Tibial artery (tissue), 4 donors: ENCODE measurements at regions not wholly inside any gene's neighbourhood (a gene's known extent, or its start where the extent isn't known, plus 50 kb on each side); places are given as distances from the start of the nearest gene placed in this dataset.

Experiments
- DNase-seq, 2 donors: peaks; one replicate each; pipeline ENCODE4 v3.0.0-alpha.2; 2019
- H3K27ac ChIP-seq, 2 donors: fragments of 200-600 bp; sonication (generic) in 1 of 2; 1 replicate in 1 of 2; 2 replicates in 1 of 2; pipeline ENCODE4 v1.5.1; 2018 to 2019; ENCODE audit warnings: mild to moderate bottlenecking in 1 of 2
- H3K27me3 ChIP-seq, 2 donors: fragments of 200-600 bp; sonication (generic) in 1 of 2; one replicate each; pipeline versions ENCODE4 v1.5.1 to v1.6.0; 2016 to 2019
- H3K36me3 ChIP-seq, 3 donors: fragments of 200-600 bp; sonication (generic) in 2 of 3; one replicate each; pipeline ENCODE4 v1.5.1; 2016 to 2019; ENCODE audit warnings: mild to moderate bottlenecking in 2 of 3
- H3K4me1 ChIP-seq, 4 donors: fragments of 200-600 bp; sonication (generic) in 2 of 4; 1 replicate in 3 of 4; 2 replicates in 1 of 4; pipeline ENCODE4 v1.5.1; 2016 to 2019
- H3K4me3 ChIP-seq, 2 donors: fragments of 200-600 bp; sonication (generic) in 1 of 2; 1 replicate in 1 of 2; 2 replicates in 1 of 2; pipeline ENCODE4 v1.5.1; 2018 to 2019; ENCODE audit warnings: mild to moderate bottlenecking in 2 of 2
- H3K9me3 ChIP-seq, 3 donors: fragments of 200-600 bp; sonication (generic) in 1 of 3; one replicate each; pipeline ENCODE4 v1.5.1; 2016 to 2019
- intact Hi-C: fragments of 100-400 bp; cut with DNase I; formaldehyde crosslinking; loops from one replicate; pipeline ENCODE4 v1.15.0; 2023; ENCODE audit warnings: low total_unique reads
- TF ChIP-seq, protein P1 (sequence below), 2 experiments: fragments of 200-600 bp in 1 of 2; fragments of 450-650 bp in 1 of 2; IDR thresholded peaks; one replicate each; pipeline ENCODE4 v1.5.1; 2017 to 2019; ENCODE audit warnings: antibody characterized with exemption in 2 of 2, mild to moderate bottlenecking in 1 of 2, moderate library complexity in 1 of 2

DNA sequence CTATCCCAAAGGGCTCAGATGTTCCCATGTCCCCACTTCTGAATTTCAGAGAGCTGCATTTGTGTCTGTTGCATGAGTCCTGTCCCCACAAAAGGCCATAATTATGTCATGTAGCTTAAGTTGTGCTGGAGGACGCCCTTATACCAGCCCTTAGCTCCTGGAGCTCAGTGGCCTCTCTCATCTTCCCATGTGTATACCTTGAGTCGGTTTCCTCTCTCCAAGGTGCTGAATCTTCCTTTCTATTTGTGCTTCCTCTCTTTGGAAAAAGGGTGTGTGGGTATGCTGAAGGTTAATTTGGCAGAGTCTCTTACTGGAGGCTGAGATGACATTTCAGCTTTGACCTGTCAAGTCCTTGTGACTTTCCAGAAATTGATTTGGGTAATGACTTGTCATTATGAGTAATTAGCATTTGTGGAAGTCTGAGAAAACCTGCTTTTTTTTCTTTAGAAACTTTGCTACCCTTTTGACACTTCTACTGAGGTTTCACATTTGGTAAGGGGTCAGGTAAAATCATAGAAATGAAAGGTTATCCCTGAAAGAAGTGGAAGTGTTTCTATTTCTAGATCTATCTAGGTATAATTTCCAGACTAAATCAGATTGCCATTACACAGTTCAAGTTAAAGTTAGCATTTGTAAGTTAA is 185.4 kb downstream of the ABCC12 start:
- H3K4me1 ChIP-seq = no peaks in the 10 kb centered on the region
- H3K36me3 ChIP-seq = no peaks in the 10 kb centered on the region
- TF ChIP-seq, protein P1, sequence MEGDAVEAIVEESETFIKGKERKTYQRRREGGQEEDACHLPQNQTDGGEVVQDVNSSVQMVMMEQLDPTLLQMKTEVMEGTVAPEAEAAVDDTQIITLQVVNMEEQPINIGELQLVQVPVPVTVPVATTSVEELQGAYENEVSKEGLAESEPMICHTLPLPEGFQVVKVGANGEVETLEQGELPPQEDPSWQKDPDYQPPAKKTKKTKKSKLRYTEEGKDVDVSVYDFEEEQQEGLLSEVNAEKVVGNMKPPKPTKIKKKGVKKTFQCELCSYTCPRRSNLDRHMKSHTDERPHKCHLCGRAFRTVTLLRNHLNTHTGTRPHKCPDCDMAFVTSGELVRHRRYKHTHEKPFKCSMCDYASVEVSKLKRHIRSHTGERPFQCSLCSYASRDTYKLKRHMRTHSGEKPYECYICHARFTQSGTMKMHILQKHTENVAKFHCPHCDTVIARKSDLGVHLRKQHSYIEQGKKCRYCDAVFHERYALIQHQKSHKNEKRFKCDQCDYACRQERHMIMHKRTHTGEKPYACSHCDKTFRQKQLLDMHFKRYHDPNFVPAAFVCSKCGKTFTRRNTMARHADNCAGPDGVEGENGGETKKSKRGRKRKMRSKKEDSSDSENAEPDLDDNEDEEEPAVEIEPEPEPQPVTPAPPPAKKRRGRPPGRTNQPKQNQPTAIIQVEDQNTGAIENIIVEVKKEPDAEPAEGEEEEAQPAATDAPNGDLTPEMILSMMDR (IDR thresholded peaks at IDR 0.05) = no peak
- H3K27ac ChIP-seq = no peak overlapping the region
- no peak overlapping the region for H3K4me3 ChIP-seq
- intact Hi-C loops = no loop called here
- H3K27me3 ChIP-seq = peaks cover 0 to 3% of the 10 kb centered on the region in 2 donors
- DNase-seq = no peak
- H3K9me3 ChIP-seq = no peaks in the 10 kb centered on the region

DNA sequence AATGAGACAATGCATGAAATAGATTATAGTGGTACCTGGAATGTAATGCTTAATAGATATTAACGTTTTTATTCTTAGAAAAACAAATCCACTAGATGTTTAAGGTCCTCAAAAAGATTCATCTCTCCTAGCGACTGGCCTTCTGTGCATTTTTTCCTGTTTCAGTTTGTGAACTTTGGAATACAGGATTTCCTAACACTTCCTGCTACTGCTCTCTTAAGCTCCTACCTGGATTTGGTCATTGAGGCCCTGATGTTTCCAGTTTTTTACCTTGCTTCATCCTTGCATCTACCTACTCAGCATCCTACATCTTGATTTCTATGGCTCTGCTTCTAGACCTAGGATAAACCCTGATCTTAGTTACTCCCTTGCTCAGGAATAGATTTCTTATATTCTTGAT is 188.4 kb downstream of the ABCC12 start:
- DNase-seq = no peak
- Histone ChIP-seq H3K4me1 (no peaks in the 10 kb centered on the region), H3K27me3 (no peaks in the 10 kb centered on the region), H3K36me3 (no peaks in the 10 kb centered on the region), H3K9me3 (no peaks in the 10 kb centered on the region), H3K27ac (no peak overlapping the region), H3K4me3 (no peak overlapping the region)
- intact Hi-C loops = no loop called here
- TF ChIP-seq, protein P1 (IDR thresholded peaks at IDR 0.05) = no peak

DNA sequence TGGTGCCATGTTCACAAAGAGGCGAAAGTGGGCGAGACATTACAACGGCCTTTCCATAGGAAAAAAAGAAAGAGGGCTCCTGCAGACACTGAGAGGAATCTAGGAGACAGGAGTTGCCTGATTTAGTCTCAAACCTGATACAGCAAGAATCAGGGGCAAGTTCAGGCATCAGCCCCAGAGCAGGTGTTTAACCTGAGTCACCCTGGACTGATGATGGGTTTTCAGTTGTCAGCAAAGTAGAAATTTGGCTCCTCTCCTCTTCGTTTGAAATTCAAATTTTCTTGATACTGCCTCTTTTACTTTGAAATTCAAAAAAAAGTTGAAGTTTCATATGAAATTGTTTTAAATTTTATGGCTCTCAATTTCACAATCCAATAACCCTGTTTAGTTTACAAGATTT is 189.5 kb downstream of the ABCC12 start:
- no peaks in the 10 kb centered on the region for H3K27me3 ChIP-seq
- intact Hi-C loops = no loop called here
- no peaks in the 10 kb centered on the region for H3K36me3 ChIP-seq
- TF ChIP-seq, protein P1 (IDR thresholded peaks at IDR 0.05) = no peak
- H3K27ac ChIP-seq = no peak overlapping the region
- H3K9me3 ChIP-seq = no peaks in the 10 kb centered on the region
- H3K4me3 ChIP-seq = no peak overlapping the region
- no peaks in the 10 kb centered on the region for H3K4me1 ChIP-seq
- DNase-seq = no peak

DNA sequence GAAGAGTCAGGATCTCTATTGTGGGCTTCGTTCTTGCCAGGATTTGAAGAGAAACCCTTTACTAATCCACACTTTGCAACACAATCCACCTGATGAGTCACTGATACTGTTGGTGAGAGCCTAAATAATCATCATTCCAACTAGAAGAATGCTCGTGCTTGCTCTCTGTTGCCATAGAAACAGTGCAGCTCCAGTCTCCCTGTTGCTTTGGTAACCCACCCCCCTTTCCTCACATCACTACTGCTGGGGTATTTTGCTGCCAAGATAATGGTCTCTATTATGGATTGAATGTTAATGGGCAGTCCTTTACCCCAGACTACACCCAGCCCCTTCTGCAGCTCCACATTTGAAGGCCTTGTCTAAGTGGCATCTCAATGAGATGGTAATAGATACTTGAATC is 190.4 kb downstream of the ABCC12 start:
- no peak overlapping the region for H3K27ac ChIP-seq
- H3K4me3 ChIP-seq = no peak overlapping the region
- H3K36me3 ChIP-seq = no peaks in the 10 kb centered on the region
- H3K27me3 ChIP-seq = no peaks in the 10 kb centered on the region
- no peaks in the 10 kb centered on the region for H3K9me3 ChIP-seq
- no peak for DNase-seq
- no peaks in the 10 kb centered on the region for H3K4me1 ChIP-seq
- TF ChIP-seq, protein P1 (IDR thresholded peaks at IDR 0.05) = no peak
- intact Hi-C loops = no loop called here

DNA sequence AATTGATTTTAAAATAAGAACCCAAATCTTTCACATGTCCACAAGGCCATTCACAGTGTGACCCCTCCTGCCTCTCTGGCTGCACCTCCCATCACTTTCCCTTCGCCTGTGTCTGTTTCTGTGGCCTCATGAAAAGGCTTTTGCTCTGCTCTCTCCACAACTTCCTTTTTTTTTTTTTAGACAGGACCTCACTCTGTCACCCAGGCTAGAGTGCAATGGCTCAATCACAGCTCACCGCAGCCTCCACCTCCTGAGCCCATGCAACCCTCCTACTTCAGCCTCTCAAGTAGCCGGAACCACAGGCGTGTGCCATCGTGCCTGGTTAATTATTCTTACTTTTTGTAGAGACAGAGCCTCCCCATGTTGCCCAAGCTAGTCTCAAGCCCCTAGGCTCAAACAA is 197.1 kb downstream of the ABCC12 start:
- H3K9me3 ChIP-seq = no peaks in the 10 kb centered on the region
- H3K27me3 ChIP-seq = no peaks in the 10 kb centered on the region
- H3K4me1 ChIP-seq = no peaks in the 10 kb centered on the region
- intact Hi-C loops = no loop called here
- H3K4me3 ChIP-seq = no peak overlapping the region
- no peaks in the 10 kb centered on the region for H3K36me3 ChIP-seq
- H3K27ac ChIP-seq = no peak overlapping the region
- TF ChIP-seq, protein P1 (IDR thresholded peaks at IDR 0.05) = no peak
- no peak for DNase-seq

DNA sequence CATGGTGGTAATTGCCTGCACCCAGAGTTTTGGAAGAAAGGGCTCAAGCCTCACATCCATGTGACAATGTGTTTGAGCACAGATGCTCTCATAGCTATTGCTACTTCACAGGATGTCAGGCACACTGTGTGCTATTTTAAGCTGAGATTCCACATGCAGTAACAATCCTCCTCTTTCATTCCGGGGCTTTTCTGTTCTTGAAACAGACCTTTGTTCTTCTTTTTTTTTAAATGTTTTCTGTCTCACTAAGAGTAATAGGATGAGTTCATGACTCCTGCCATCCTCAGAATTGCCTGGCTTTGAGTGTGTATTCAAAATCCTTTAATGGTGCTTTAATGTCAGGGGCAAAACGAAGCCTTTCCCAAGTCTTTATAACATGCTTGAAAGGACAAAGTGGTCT is 198.9 kb downstream of the ABCC12 start:
- no peak for DNase-seq
- intact Hi-C loops = no loop called here
- TF ChIP-seq, protein P1 (IDR thresholded peaks at IDR 0.05) = no peak
- no peak overlapping the region for H3K27ac ChIP-seq
- H3K4me1 ChIP-seq = no peaks in the 10 kb centered on the region
- no peaks in the 10 kb centered on the region for H3K9me3 ChIP-seq
- H3K27me3 ChIP-seq = no peaks in the 10 kb centered on the region
- no peaks in the 10 kb centered on the region for H3K36me3 ChIP-seq
- no peak overlapping the region for H3K4me3 ChIP-seq
